Gastrocnemius medialis (tissue), 4 donors: ENCODE measurements at regions not wholly inside any gene's neighbourhood (a gene's known extent, or its start where the extent isn't known, plus 50 kb on each side); places are given as distances from the start of the nearest gene placed in this dataset.

Source experiments
- CTCF ChIP-seq, 5 experiments: fragments of 450-650 bp in 3 of 5; fragments of 200-600 bp in 2 of 5; sonication (generic) in 2 of 5; IDR thresholded peaks in 4 of 5; conservative IDR thresholded peaks in 1 of 5; 1 replicate in 4 of 5; 2 replicates in 1 of 5; pipeline ENCODE4 v1.5.1; 2016 to 2019; ENCODE audit warnings: antibody characterized with exemption in 5 of 5, mild to moderate bottlenecking in 3 of 5, moderate library complexity in 3 of 5
- POLR2A ChIP-seq, 2 donors: fragments of 450-650 bp; IDR thresholded peaks; one replicate each; pipeline ENCODE4 v1.6.1; 2017; ENCODE audit warnings: antibody characterized with exemption in 2 of 2, mild to moderate bottlenecking in 2 of 2, moderate library complexity in 2 of 2

GRCh38 chr3:145898487-145898886 is 262.5 kb downstream of the PLOD2 start:
- no peak for TF ChIP-seq CTCF (IDR thresholded peaks at IDR 0.05 in 4 of 5, conservative IDR thresholded peaks at IDR 0.05 in 1 of 5)
- TF ChIP-seq POLR2A (IDR thresholded peaks at IDR 0.05), result no peak
